Neuronal stem cell (in vitro differentiated cells): ENCODE measurements at regions not wholly inside any gene's neighbourhood (a gene's known extent, or its start where the extent isn't known, plus 50 kb on each side); places are given as distances from the start of the nearest gene placed in this dataset.

Experiments
- DNase-seq: peaks from one replicate; pipeline ENCODE4 v3.0.0-alpha.2; 2013; ENCODE audit warnings: low spot score
- H2AFZ ChIP-seq: one replicate; pipeline ENCODE4 v1.6.1; 2013; ENCODE audit warnings: mild to moderate bottlenecking, low read length, inconsistent platforms
- H2AK5ac ChIP-seq: 2 replicates; pipeline ENCODE4 v1.6.1; 2013; ENCODE audit warnings: low read depth, mild to moderate bottlenecking, inconsistent platforms, low read length, moderate library complexity, mixed read lengths
- H2BK120ac ChIP-seq: 2 replicates; pipeline ENCODE4 v1.6.1; 2013; ENCODE audit warnings: low read depth, mild to moderate bottlenecking, inconsistent platforms, low read length, moderate library complexity, mixed read lengths
- H2BK12ac ChIP-seq: one replicate; pipeline ENCODE4 v1.6.1; 2013; ENCODE audit warnings: low read length, inconsistent platforms
- H2BK15ac ChIP-seq: 2 replicates; pipeline ENCODE4 v1.6.1; 2013; ENCODE audit warnings: mild to moderate bottlenecking, low read length, inconsistent platforms, mixed read lengths
- H2BK5ac ChIP-seq: one replicate; pipeline ENCODE4 v1.6.1; 2013; ENCODE audit warnings: inconsistent platforms, mild to moderate bottlenecking, low read length, moderate library complexity
- H3K14ac ChIP-seq: one replicate; pipeline ENCODE4 v1.6.1; 2013; ENCODE audit warnings: low read length, inconsistent platforms
- H3K18ac ChIP-seq: 2 replicates; pipeline ENCODE4 v1.6.1; 2013; ENCODE audit warnings: low read length, inconsistent platforms
- H3K23ac ChIP-seq: 2 replicates; pipeline ENCODE4 v1.6.1; 2013; ENCODE audit warnings: low read depth, mild to moderate bottlenecking, mixed read lengths, low read length, inconsistent platforms; ENCODE audit not compliant: poor library complexity
- H3K27ac ChIP-seq: replicated peaks from 3 replicates; pipeline ENCODE4 v1.5.1; 2013; ENCODE audit warnings: low read length, inconsistent platforms
- H3K27me3 ChIP-seq, 3 experiments: 2 replicates each; pipeline ENCODE4 v1.6.1; 2013; ENCODE audit warnings: low read length in 3 of 3, mild to moderate bottlenecking in 2 of 3, inconsistent platforms in 1 of 3, low read depth in 1 of 3, mixed read lengths in 1 of 3, moderate library complexity in 1 of 3; ENCODE audit not compliant: control insufficient read depth in 3 of 3, insufficient read depth in 3 of 3
- H3K36me3 ChIP-seq, 2 donors: replicated peaks in 1 of 2; 2 replicates each; pipeline ENCODE4 v1.6.1; 2013; ENCODE audit warnings: low read length in 2 of 2; ENCODE audit not compliant: control insufficient read depth in 2 of 2, insufficient read depth in 2 of 2
- H3K4ac ChIP-seq: 2 replicates; pipeline ENCODE4 v1.6.1; 2013; ENCODE audit warnings: inconsistent platforms, mild to moderate bottlenecking, low read length, moderate library complexity
- H3K4me1 ChIP-seq, 2 donors: 1 replicate in 1 of 2; 2 replicates in 1 of 2; pipeline ENCODE4 v1.6.1; 2013; ENCODE audit warnings: low read length in 2 of 2, low read depth in 1 of 2; ENCODE audit not compliant: control insufficient read depth in 2 of 2, insufficient read depth in 1 of 2
- H3K4me2 ChIP-seq: one replicate; pipeline ENCODE4 v1.6.1; 2013; ENCODE audit warnings: mild to moderate bottlenecking, low read length, inconsistent platforms; ENCODE audit not compliant: insufficient read depth, poor library complexity, severe bottlenecking
- H3K4me3 ChIP-seq, 2 donors: 2 replicates each; pipeline ENCODE4 v1.5.1; 2013; ENCODE audit warnings: low read length in 2 of 2, mild to moderate bottlenecking in 2 of 2, inconsistent platforms in 1 of 2, moderate library complexity in 1 of 2
- H3K79me1 ChIP-seq: one replicate; pipeline ENCODE4 v1.6.1; 2013; ENCODE audit warnings: low read depth, mild to moderate bottlenecking, inconsistent platforms, low read length, moderate library complexity
- H3K9ac ChIP-seq: one replicate; pipeline ENCODE4 v1.6.1; 2013; ENCODE audit warnings: mild to moderate bottlenecking, low read depth, low read length, inconsistent platforms; ENCODE audit not compliant: poor library complexity
- H3K9me3 ChIP-seq, 2 donors: replicated peaks in 1 of 2; 2 replicates each; pipeline versions ENCODE3 to v1.6.1; 2013; ENCODE audit warnings: low read length in 2 of 2, mild to moderate bottlenecking in 2 of 2, inconsistent platforms in 1 of 2, low read depth in 1 of 2, mixed read lengths in 1 of 2, moderate library complexity in 1 of 2; ENCODE audit not compliant: control insufficient read depth in 2 of 2, insufficient read depth in 1 of 2
- H4K8ac ChIP-seq: one replicate; pipeline ENCODE4 v1.6.1; 2013; ENCODE audit warnings: low read depth, mild to moderate bottlenecking, inconsistent platforms, low read length, moderate library complexity
- H4K91ac ChIP-seq: one replicate; pipeline ENCODE4 v1.6.1; 2013; ENCODE audit warnings: low read length, low read depth, mild to moderate bottlenecking, inconsistent platforms; ENCODE audit not compliant: poor library complexity
- WGBS, 2 donors: extraction: QIAGEN DNeasy Blood & Tissue Kit; methylation state at CpG; one replicate each; pipeline ENCODE4 v1.1.7; 2013; ENCODE audit warnings: missing lambda C conversion rate in 2 of 2, mixed read lengths in 1 of 2; ENCODE audit not compliant: insufficient read length in 2 of 2, insufficient replicate concordance in 1 of 2; ENCODE audit errors: extremely low coverage in 2 of 2; 5-methylcytosine and 5-hydroxymethylcytosine counted together

DNA sequence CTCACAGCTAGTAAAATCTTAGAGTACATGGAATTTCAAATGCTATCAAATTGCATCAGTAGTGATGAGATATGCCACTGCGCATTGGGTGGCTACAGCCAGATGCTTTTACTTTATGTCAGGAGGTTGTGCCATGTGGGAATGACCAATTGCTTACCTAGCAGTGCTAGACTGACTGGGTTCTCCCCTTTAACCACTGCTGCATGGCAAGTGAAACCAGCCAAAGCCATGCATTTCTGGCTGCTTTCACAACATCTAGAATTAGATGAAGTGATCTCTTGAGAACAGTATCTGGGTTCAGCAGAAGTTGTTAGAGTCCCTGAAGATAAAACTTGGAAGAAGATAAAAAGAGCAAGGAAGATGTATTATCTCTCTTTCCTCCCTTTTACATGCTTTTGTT, 1174.2 kb upstream of the CDH2 start:
- no peak overlapping the region for H3K4ac ChIP-seq
- H2BK5ac ChIP-seq: no peak overlapping the region
- H3K4me2 ChIP-seq: no peak overlapping the region
- H2AK5ac ChIP-seq: no peak overlapping the region
- H3K4me1 ChIP-seq: no peaks in the 10 kb centered on the region
- H3K27ac ChIP-seq: no peak overlapping the region
- H2BK15ac ChIP-seq: no peak overlapping the region
- no peak for DNase-seq
- H3K9me3 ChIP-seq: no peaks in the 10 kb centered on the region
- H3K79me1 ChIP-seq: no peaks in the 10 kb centered on the region
- H3K4me3 ChIP-seq: no peak overlapping the region
- no peak overlapping the region for H4K91ac ChIP-seq
- H3K14ac ChIP-seq: no peak overlapping the region
- H2BK120ac ChIP-seq: no peak overlapping the region
- no peak overlapping the region for H3K9ac ChIP-seq
- no peak overlapping the region for H2BK12ac ChIP-seq
- H4K8ac ChIP-seq: no peak overlapping the region
- no peaks in the 10 kb centered on the region for H3K27me3 ChIP-seq
- no peak overlapping the region for H3K18ac ChIP-seq
- WGBS, 2 donors: no CpG with 5 or more reads among the region's 1 CpG
- no peak overlapping the region for H2AFZ ChIP-seq
- no peak overlapping the region for H3K23ac ChIP-seq
- no peaks in the 10 kb centered on the region for H3K36me3 ChIP-seq

DNA sequence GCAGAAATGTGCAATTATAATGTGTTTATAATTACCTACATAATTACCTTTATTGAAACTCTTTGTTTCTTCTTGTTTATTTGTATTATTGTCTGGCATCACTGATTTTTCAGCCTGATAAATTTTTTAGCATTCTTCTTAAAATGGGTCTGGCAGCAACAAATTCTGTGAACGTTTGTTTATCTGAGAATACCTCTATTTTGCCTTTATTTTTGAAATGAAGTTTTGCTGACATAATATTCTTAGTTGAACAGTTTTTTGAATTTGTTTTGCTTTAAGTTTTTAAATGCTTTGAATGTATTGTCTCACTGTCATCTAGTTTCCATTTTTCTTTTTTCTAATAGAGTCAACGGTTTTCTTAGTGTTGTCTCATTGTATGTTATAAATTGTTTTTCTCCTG, 1152.0 kb upstream of the CDH2 start:
- H3K27ac ChIP-seq: no peak overlapping the region
- no peaks in the 10 kb centered on the region for H3K36me3 ChIP-seq
- H4K8ac ChIP-seq: no peak overlapping the region
- H3K27me3 ChIP-seq: no peaks in the 10 kb centered on the region
- no peaks in the 10 kb centered on the region for H3K79me1 ChIP-seq
- H2AK5ac ChIP-seq: no peak overlapping the region
- no peak overlapping the region for H3K4me3 ChIP-seq
- no peak overlapping the region for H3K18ac ChIP-seq
- H3K14ac ChIP-seq: no peak overlapping the region
- no peak overlapping the region for H4K91ac ChIP-seq
- no peak overlapping the region for H2BK15ac ChIP-seq
- H3K4ac ChIP-seq: no peak overlapping the region
- H2BK120ac ChIP-seq: no peak overlapping the region
- no peak overlapping the region for H3K4me2 ChIP-seq
- H3K4me1 ChIP-seq: peaks cover 0 to 11% of the 10 kb centered on the region in 2 donors
- H3K23ac ChIP-seq: no peak overlapping the region
- H2BK12ac ChIP-seq: no peak overlapping the region
- no peak for DNase-seq
- no peak overlapping the region for H2BK5ac ChIP-seq
- no peak overlapping the region for H2AFZ ChIP-seq
- WGBS, 2 donors: no CpG with 5 or more reads among the region's 2 CpGs
- no peak overlapping the region for H3K9ac ChIP-seq
- peaks cover 0 to 8% of the 10 kb centered on the region in 2 donors for H3K9me3 ChIP-seq

- Histone ChIP-seq H3K4me2 (no peak overlapping the region), H2BK120ac (no peak overlapping the region), H3K36me3 (no peaks in the 10 kb centered on the region), H3K27me3 (no peaks in the 10 kb centered on the region), H3K79me1 (no peaks in the 10 kb centered on the region), H2BK12ac (no peak overlapping the region), H3K4me1 (peaks cover 0 to 18% of the 10 kb centered on the region in 2 donors), H2BK15ac (no peak overlapping the region), H3K4me3 (no peak overlapping the region), H2BK5ac (no peak overlapping the region), H2AK5ac (no peak overlapping the region), H3K14ac (no peak overlapping the region), H4K8ac (no peak overlapping the region), H3K9ac (no peak overlapping the region), H4K91ac (no peak overlapping the region), H2AFZ (peak overlapping the region; percentile 76), H3K23ac (no peak overlapping the region), H3K18ac (no peak overlapping the region), H3K4ac (no peak overlapping the region), H3K27ac (no peak overlapping the region), H3K9me3 (peaks cover 0 to 8% of the 10 kb centered on the region in 2 donors)
- no peak for DNase-seq
- WGBS, 2 donors: no CpG with 5 or more reads among the region's 2 CpGs
Measured at GRCh38 chr18:29326214-29326613, 1149.3 kb upstream of the CDH2 start.

GRCh38 chr18:29321561-29321960, 1144.6 kb upstream of the CDH2 start:
- Histone ChIP-seq H3K9ac (no peak overlapping the region), H3K23ac (no peak overlapping the region), H3K27me3 (no peaks in the 10 kb centered on the region), H3K4ac (no peak overlapping the region), H3K18ac (no peak overlapping the region), H3K14ac (no peak overlapping the region), H2BK120ac (no peak overlapping the region), H3K4me3 (no peak overlapping the region), H2BK15ac (no peak overlapping the region), H3K4me1 (peaks cover 0 to 17% of the 10 kb centered on the region in 2 donors), H3K79me1 (no peaks in the 10 kb centered on the region), H3K27ac (no peak overlapping the region), H2AK5ac (no peak overlapping the region), H2AFZ (no peak overlapping the region), H3K36me3 (no peaks in the 10 kb centered on the region), H2BK12ac (no peak overlapping the region), H4K91ac (no peak overlapping the region), H4K8ac (no peak overlapping the region), H2BK5ac (no peak overlapping the region), H3K4me2 (no peak overlapping the region), H3K9me3 (no peaks in the 10 kb centered on the region)
- no peak for DNase-seq
- WGBS, 2 donors: no CpG with 5 or more reads among the region's 1 CpG
